Smooth muscle cell (in vitro differentiated cells): ENCODE measurements at regions not wholly inside any gene's neighbourhood (a gene's known extent, or its start where the extent isn't known, plus 50 kb on each side); places are given as distances from the start of the nearest gene placed in this dataset.

Experiments used
- DNase-seq: peaks from one replicate; lab custom pipeline; 2025; ENCODE audit not compliant: unreplicated experiment; lab: John Stamatoyannopoulos, UW
- H2AFZ ChIP-seq: fragments of 200-600 bp; sonication (generic); 2 replicates; pipeline ENCODE4 v1.6.0; 2016; ENCODE audit warnings: antibody characterized with exemption, low read depth, mild to moderate bottlenecking
- H3F3A ChIP-seq: fragments of 200-600 bp; sonication (generic); 2 replicates; pipeline ENCODE4 v1.6.0; 2017; ENCODE audit warnings: antibody characterized with exemption, low read depth
- H3K27ac ChIP-seq: fragments of 200-600 bp; sonication (generic); 2 replicates; pipeline ENCODE4 v1.5.1; 2016; ENCODE audit warnings: low read depth, mild to moderate bottlenecking
- H3K27me3 ChIP-seq: fragments of 200-600 bp; sonication (generic); 2 replicates; pipeline ENCODE4 v1.6.1; 2016; ENCODE audit warnings: low read depth, mild to moderate bottlenecking
- H3K36me3 ChIP-seq: fragments of 200-600 bp; sonication (generic); 2 replicates; pipeline ENCODE4 v1.5.1; 2016; ENCODE audit warnings: low read depth
- H3K4me1 ChIP-seq: fragments of 200-600 bp; sonication (generic); 2 replicates; pipeline ENCODE4 v1.5.1; 2016; ENCODE audit warnings: low read depth
- H3K4me2 ChIP-seq: fragments of 200-600 bp; sonication (generic); 2 replicates; pipeline ENCODE4 v1.6.0; 2016; ENCODE audit warnings: mild to moderate bottlenecking
- H3K4me3 ChIP-seq: fragments of 200-600 bp; sonication (generic); 2 replicates; pipeline ENCODE4 v1.5.1; 2016; ENCODE audit warnings: mild to moderate bottlenecking
- H3K79me2 ChIP-seq: fragments of 200-600 bp; sonication (generic); 2 replicates; pipeline ENCODE4 v1.6.0; 2016; ENCODE audit warnings: low read depth, mild to moderate bottlenecking
- H3K9ac ChIP-seq: fragments of 200-600 bp; sonication (generic); 2 replicates; pipeline ENCODE4 v1.6.0; 2016; ENCODE audit warnings: low read depth
- H3K9me3 ChIP-seq: fragments of 200-600 bp; sonication (generic); replicated peaks from 2 replicates; pipeline ENCODE4 v1.5.1; 2016; ENCODE audit warnings: low read depth
- H4K20me1 ChIP-seq: fragments of 200-600 bp; sonication (generic); 2 replicates; pipeline ENCODE4 v1.6.0; 2016; ENCODE audit warnings: low read depth
- CTCF ChIP-seq: fragments of 200-600 bp; sonication (generic); IDR thresholded peaks from 2 replicates; pipeline ENCODE4 v1.5.1; 2017; ENCODE audit warnings: borderline replicate concordance, mild to moderate bottlenecking, antibody characterized with exemption; ENCODE audit not compliant: insufficient read depth, poor library complexity, severe bottlenecking
- WGBS: methylation state at CpG from one replicate; pipeline ENCODE4 v1.1.7; 2016; ENCODE audit warnings: low lambda C conversion rate; 5-methylcytosine and 5-hydroxymethylcytosine counted together

- H3F3A ChIP-seq = no peaks in the 10 kb centered on the region
- no peaks in the 10 kb centered on the region for H3K4me1 ChIP-seq
- no peaks in the 10 kb centered on the region for H4K20me1 ChIP-seq
- 94% methylated on average over 1 of the region's 1 CpG for WGBS
- peak overlapping the region; percentile 20 for H2AFZ ChIP-seq
- H3K4me3 ChIP-seq = no peak overlapping the region
- no peak overlapping the region for H3K9ac ChIP-seq
- no peaks in the 10 kb centered on the region for H3K36me3 ChIP-seq
- no peaks in the 10 kb centered on the region for H3K79me2 ChIP-seq
- H3K27ac ChIP-seq = peak overlapping the region; percentile 49
- no peaks in the 10 kb centered on the region for H3K9me3 ChIP-seq
- H3K27me3 ChIP-seq = no peaks in the 10 kb centered on the region
- TF ChIP-seq CTCF = no peak
- peak overlapping the region; percentile 15 for H3K4me2 ChIP-seq
- no peak for DNase-seq
These were observed 333.3 kb upstream of the THBS1 start for GRCh38 chr15:39247574-39247973.

DNA sequence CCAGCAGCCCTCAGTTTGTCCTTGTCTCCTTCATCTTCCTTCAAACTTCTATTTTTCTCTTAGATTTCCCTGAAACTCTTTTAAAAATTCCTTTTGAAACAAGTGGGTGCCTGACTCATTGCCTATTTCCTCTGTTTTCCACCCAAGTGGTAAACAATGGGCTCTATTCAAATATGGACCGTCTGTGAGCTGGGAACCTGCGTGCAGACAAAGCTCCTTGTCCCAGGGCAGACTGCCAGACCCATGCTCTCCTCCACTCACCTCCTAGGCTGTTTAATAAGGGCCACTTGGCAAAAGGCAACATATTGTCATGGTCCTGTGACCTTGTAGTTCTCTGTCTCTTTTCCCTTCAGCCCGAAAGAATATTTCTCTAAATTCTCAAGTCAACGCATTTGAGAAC lies 332.7 kb upstream of the THBS1 start:
- H3K9me3 ChIP-seq = no peaks in the 10 kb centered on the region
- no peaks in the 10 kb centered on the region for H3K79me2 ChIP-seq
- no peaks in the 10 kb centered on the region for H3K27me3 ChIP-seq
- 61% methylated on average over 4 of the region's 4 CpGs for WGBS
- H2AFZ ChIP-seq = peak overlapping the region; percentile 20
- no peak overlapping the region for H3K4me2 ChIP-seq
- no peak overlapping the region for H3K4me3 ChIP-seq
- no peaks in the 10 kb centered on the region for H3K4me1 ChIP-seq
- peak overlapping the region; percentile 49 for H3K27ac ChIP-seq
- no peak for DNase-seq
- no peak for TF ChIP-seq CTCF
- no peaks in the 10 kb centered on the region for H3F3A ChIP-seq
- H4K20me1 ChIP-seq = no peaks in the 10 kb centered on the region
- H3K9ac ChIP-seq = no peak overlapping the region
- no peaks in the 10 kb centered on the region for H3K36me3 ChIP-seq

GRCh38 chr15:39250001-39250400 lies 330.9 kb upstream of the THBS1 start:
- DNase-seq = no peak
- peak overlapping the region; percentile 4 for H2AFZ ChIP-seq
- H3F3A ChIP-seq = no peaks in the 10 kb centered on the region
- no peak overlapping the region for H3K4me2 ChIP-seq
- H3K27ac ChIP-seq = no peak overlapping the region
- H3K36me3 ChIP-seq = no peaks in the 10 kb centered on the region
- H3K4me3 ChIP-seq = no peak overlapping the region
- 0% methylated on average over 1 of the region's 1 CpG for WGBS
- TF ChIP-seq CTCF = no peak
- no peaks in the 10 kb centered on the region for H3K4me1 ChIP-seq
- no peaks in the 10 kb centered on the region for H3K79me2 ChIP-seq
- no peaks in the 10 kb centered on the region for H3K27me3 ChIP-seq
- no peaks in the 10 kb centered on the region for H4K20me1 ChIP-seq
- H3K9ac ChIP-seq = no peak overlapping the region
- H3K9me3 ChIP-seq = no peaks in the 10 kb centered on the region

DNA sequence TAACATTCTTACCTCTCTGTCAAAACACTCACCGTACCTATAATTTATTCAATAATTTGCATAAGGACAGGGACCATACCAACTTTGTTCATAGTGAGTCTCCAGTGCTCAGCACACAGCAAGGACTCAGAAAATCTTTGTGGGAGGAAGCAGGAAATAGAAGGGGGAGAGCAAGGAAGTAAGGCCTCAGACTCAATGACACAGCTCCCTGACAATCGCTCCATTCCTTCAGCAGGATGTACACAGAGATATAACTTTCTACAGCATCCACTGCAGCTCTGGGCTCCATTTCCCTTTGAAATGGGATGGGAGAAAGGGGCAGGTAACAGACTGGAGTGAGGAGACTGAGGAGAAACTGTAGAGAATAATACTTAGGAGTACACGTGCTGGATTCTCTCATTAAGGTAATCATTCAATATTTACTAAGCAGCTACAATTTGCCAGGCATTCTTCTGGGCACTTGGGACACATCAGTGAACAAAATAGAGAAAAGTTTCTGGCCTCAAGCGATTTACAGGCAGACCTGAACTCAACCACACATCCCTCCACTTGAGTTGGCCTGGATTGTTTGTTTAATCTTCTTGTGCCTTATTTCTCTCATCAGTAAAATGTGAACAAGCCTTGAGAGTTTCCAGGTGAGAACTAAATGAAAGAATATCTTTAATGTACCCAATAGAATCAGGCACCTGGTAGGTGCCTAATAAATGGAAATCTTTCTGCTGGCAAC lies 330.3 kb upstream of the THBS1 start:
- H3K4me2 ChIP-seq = no peak overlapping the region
- H3K4me1 ChIP-seq = no peaks in the 10 kb centered on the region
- H3K27me3 ChIP-seq = no peaks in the 10 kb centered on the region
- no peaks in the 10 kb centered on the region for H3K9me3 ChIP-seq
- no peaks in the 10 kb centered on the region for H3F3A ChIP-seq
- H2AFZ ChIP-seq = peak overlapping the region; percentile 4
- TF ChIP-seq CTCF = no peak
- no peak overlapping the region for H3K27ac ChIP-seq
- no peaks in the 10 kb centered on the region for H3K79me2 ChIP-seq
- H4K20me1 ChIP-seq = no peaks in the 10 kb centered on the region
- H3K36me3 ChIP-seq = no peaks in the 10 kb centered on the region
- WGBS = 86% methylated on average over 4 of the region's 4 CpGs
- no peak for DNase-seq
- H3K9ac ChIP-seq = no peak overlapping the region
- H3K4me3 ChIP-seq = no peak overlapping the region
